Esophagus muscularis mucosa (tissue), 4 donors: ENCODE measurements at regions not wholly inside any gene's neighbourhood (a gene's known extent, or its start where the extent isn't known, plus 50 kb on each side); places are given as distances from the start of the nearest gene placed in this dataset.

Experiments
- DNase-seq: peaks from one replicate; pipeline ENCODE4 v3.0.0-alpha.2; 2017; ENCODE audit errors: extremely low spot score
- H3K27ac ChIP-seq, 4 donors: fragments of 200-600 bp; sonication (generic); replicated peaks in 1 of 4; 1 replicate in 3 of 4; 2 replicates in 1 of 4; pipeline ENCODE4 v1.5.1; 2016 to 2019; ENCODE audit warnings: mild to moderate bottlenecking in 1 of 4
- H3K27me3 ChIP-seq, 4 donors: fragments of 200-600 bp; sonication (generic); one replicate each; pipeline versions ENCODE4 v1.5.1 to v1.6.0; 2016 to 2019
- H3K36me3 ChIP-seq, 4 donors: fragments of 200-600 bp; sonication (generic); one replicate each; pipeline ENCODE4 v1.5.1; 2016 to 2019
- H3K4me1 ChIP-seq, 4 donors: fragments of 200-600 bp; sonication (generic); one replicate each; pipeline ENCODE4 v1.5.1; 2016 to 2019
- H3K4me3 ChIP-seq, 4 donors: fragments of 200-600 bp; sonication (generic); 1 replicate in 2 of 4; 2 replicates in 2 of 4; pipeline ENCODE4 v1.5.1; 2016 to 2019; ENCODE audit warnings: mild to moderate bottlenecking in 4 of 4, moderate library complexity in 1 of 4
- H3K9me3 ChIP-seq, 4 donors: fragments of 200-600 bp; sonication (generic); 1 replicate in 3 of 4; 2 replicates in 1 of 4; pipeline ENCODE4 v1.5.1; 2016 to 2019
- CTCF ChIP-seq, 3 experiments: fragments of 200-600 bp in 2 of 3; fragments of 450-650 bp in 1 of 3; sonication (generic) in 2 of 3; IDR thresholded peaks; one replicate each; pipeline ENCODE4 v1.5.1; 2017 to 2019; ENCODE audit warnings: antibody characterized with exemption in 3 of 3, mild to moderate bottlenecking in 2 of 3, moderate library complexity in 1 of 3
- EP300 ChIP-seq: sonication (generic); formaldehyde crosslinking; IDR thresholded peaks from one replicate; pipeline ENCODE4 v1.6.1; 2017; ENCODE audit warnings: antibody characterized with exemption
- POLR2A ChIP-seq: fragments of 450-650 bp; IDR thresholded peaks from one replicate; pipeline ENCODE4 v1.6.1; 2017; ENCODE audit warnings: antibody characterized with exemption, moderate library complexity, mild to moderate bottlenecking, low read depth
- POLR2AphosphoS5 ChIP-seq, 2 donors: sonication (generic); formaldehyde crosslinking; IDR thresholded peaks; one replicate each; pipeline ENCODE4 v1.6.1; 2017; ENCODE audit warnings: antibody characterized with exemption in 2 of 2
- WGBS: methylation state at CpG from one replicate; pipeline ENCODE4 v1.1.5; 2018; 5-methylcytosine and 5-hydroxymethylcytosine counted together
- intact Hi-C: fragments of 100-400 bp; cut with DNase I; formaldehyde crosslinking; loops from one replicate; pipeline ENCODE4 v1.15.1; 2023

GRCh38 chr15:96135166-96136093, 195.1 kb upstream of the NR2F2 start:
- no peaks in the 10 kb centered on the region for H3K27me3 ChIP-seq
- WGBS: 95% methylated on average over 36 of the region's 36 CpGs
- no peaks in the 10 kb centered on the region for H3K9me3 ChIP-seq
- no peak overlapping the region for H3K4me3 ChIP-seq
- DNase-seq: no peak
- no peaks in the 10 kb centered on the region for H3K4me1 ChIP-seq
- H3K27ac ChIP-seq: no peak overlapping the region
- intact Hi-C loops: no loop called here
- TF ChIP-seq EP300 (no peak), POLR2A (no peak)
- H3K36me3 ChIP-seq: no peaks in the 10 kb centered on the region

- no peak for TF ChIP-seq POLR2AphosphoS5 (IDR thresholded peaks at IDR 0.05)
- TF ChIP-seq POLR2A: no peak
- no peak for TF ChIP-seq EP300
- no peak for TF ChIP-seq CTCF (IDR thresholded peaks at IDR 0.05)
- Histone ChIP-seq H3K27ac (no peak overlapping the region), H3K27me3 (no peaks in the 10 kb centered on the region), H3K9me3 (no peaks in the 10 kb centered on the region), H3K4me1 (no peaks in the 10 kb centered on the region), H3K4me3 (no peak overlapping the region), H3K36me3 (no peaks in the 10 kb centered on the region)
- intact Hi-C loops: no loop called here
- no peak for DNase-seq
These were observed 191.5 kb upstream of the NR2F2 start for GRCh38 chr15:96138985-96139384.

- TF ChIP-seq POLR2AphosphoS5 (IDR thresholded peaks at IDR 0.05) (no peak), POLR2A (no peak), EP300 (no peak), CTCF (IDR thresholded peaks at IDR 0.05) (no peak)
- no peak overlapping the region for H3K4me3 ChIP-seq
- intact Hi-C loops: no loop called here
- H3K36me3 ChIP-seq: no peaks in the 10 kb centered on the region
- H3K27me3 ChIP-seq: no peaks in the 10 kb centered on the region
- H3K9me3 ChIP-seq: no peaks in the 10 kb centered on the region
- WGBS: 64% methylated on average over 5 of the region's 5 CpGs
- H3K27ac ChIP-seq: no peak overlapping the region
- no peaks in the 10 kb centered on the region for H3K4me1 ChIP-seq
- DNase-seq: no peak
These were observed 188.0 kb upstream of the NR2F2 start for GRCh38 chr15:96142498-96142897.

GRCh38 chr15:96144734-96145133, 185.8 kb upstream of the NR2F2 start:
- intact Hi-C loops: no loop called here
- Histone ChIP-seq H3K4me3 (no peak overlapping the region), H3K9me3 (no peaks in the 10 kb centered on the region), H3K27me3 (no peaks in the 10 kb centered on the region), H3K36me3 (no peaks in the 10 kb centered on the region), H3K27ac (no peak overlapping the region), H3K4me1 (no peaks in the 10 kb centered on the region)
- no peak for DNase-seq
- 83% methylated on average over 2 of the region's 2 CpGs for WGBS
- TF ChIP-seq EP300 (no peak), POLR2AphosphoS5 (IDR thresholded peaks at IDR 0.05) (no peak), CTCF (IDR thresholded peaks at IDR 0.05) (no peak), POLR2A (no peak)

- intact Hi-C loops: no loop called here
- H3K4me1 ChIP-seq: no peaks in the 10 kb centered on the region
- H3K36me3 ChIP-seq: no peaks in the 10 kb centered on the region
- DNase-seq: no peak
- no peak overlapping the region for H3K4me3 ChIP-seq
- H3K27ac ChIP-seq: no peak overlapping the region
- H3K27me3 ChIP-seq: no peaks in the 10 kb centered on the region
- WGBS: 86% methylated on average over 6 of the region's 6 CpGs
- TF ChIP-seq POLR2AphosphoS5 (IDR thresholded peaks at IDR 0.05): no peak
- no peak for TF ChIP-seq EP300
- no peak for TF ChIP-seq POLR2A
- TF ChIP-seq CTCF (IDR thresholded peaks at IDR 0.05): no peak
- no peaks in the 10 kb centered on the region for H3K9me3 ChIP-seq
These were observed 183.8 kb upstream of the NR2F2 start for GRCh38 chr15:96146726-96147125.
